GM18870 (cell line): ENCODE measurements at regions not wholly inside any gene's neighbourhood (a gene's known extent, or its start where the extent isn't known, plus 50 kb on each side); places are given as distances from the start of the nearest gene placed in this dataset.
"Not testable (repeated sequence)": the region's sequence is repeated elsewhere in the genome, so short reads cannot be mapped to it uniquely, and the experiment has no call there.

ENCODE experiments used
- ATAC-seq: cut with Tn5 transposase; IDR thresholded peaks from one replicate; pipeline ENCODE4 v1.9.1; 2021; ENCODE audit warnings: moderate library complexity; ENCODE audit not compliant: unreplicated experiment

GRCh38 chr15:66959875-66960274 is 105.5 kb upstream of the SMAD3 start:
- no peak for ATAC-seq

DNA sequence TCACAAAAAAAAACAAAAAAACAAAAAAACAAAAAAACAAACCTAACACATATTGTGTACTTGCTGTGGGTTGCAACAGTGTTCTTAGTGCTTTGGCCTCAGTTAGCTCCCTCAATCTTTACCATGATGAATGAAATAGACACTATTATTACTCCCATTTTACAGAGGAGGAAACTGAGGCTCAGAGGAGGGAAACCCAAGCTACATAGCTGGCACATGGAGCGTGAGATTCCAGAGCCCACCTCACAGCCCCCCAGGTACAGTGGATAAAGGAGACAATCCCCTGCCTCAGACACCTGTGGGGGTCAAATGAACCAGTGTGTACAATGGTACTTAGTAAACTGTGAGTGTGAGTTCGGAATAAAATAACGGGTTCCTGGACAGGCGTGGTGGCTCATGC is 104.9 kb upstream of the SMAD3 start:
- ATAC-seq = no peak

DNA sequence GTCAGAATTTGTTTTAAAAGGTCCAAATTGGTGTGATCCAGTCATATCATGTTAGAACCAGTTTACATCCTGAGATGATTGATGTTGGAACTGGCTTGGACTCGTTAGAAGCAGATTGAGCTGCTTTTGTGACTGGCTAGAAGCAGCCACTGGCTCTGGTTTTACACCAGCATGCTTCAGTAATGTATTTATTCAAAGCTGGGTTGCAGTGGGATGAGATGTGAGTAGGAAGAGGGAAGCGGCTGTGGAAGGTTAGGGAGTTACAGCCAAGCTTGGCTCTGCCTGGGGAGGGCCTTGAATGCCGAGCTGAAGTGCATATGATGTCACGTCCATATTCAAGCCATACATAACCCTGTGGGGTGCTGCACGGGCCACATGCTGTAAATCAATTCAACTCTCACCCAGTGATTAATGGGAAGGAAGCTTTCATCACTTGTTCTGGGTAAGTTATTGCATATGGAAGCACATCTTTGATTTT is 104.0 kb upstream of the SMAD3 start:
- no peak for ATAC-seq

DNA sequence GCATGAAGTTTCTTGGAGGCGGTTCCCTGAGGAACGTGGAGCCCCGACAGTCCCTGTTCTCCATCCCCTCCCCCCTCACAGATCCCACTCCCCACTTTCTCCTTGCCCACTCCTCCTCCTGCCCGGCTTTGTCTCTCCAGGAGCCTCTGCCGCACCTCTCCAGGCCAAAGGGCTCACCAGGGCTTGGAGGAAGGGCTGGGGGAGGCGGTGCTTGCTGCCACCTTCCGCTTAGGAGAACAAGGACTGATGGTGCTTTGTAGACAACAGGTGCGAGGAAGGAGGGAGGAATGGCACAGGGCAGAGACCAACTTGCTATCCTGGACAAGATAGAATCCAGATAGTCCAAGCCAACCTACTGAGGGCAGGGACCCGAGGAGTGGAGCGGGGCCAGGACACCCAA is 103.5 kb upstream of the SMAD3 start:
- no peak for ATAC-seq

DNA sequence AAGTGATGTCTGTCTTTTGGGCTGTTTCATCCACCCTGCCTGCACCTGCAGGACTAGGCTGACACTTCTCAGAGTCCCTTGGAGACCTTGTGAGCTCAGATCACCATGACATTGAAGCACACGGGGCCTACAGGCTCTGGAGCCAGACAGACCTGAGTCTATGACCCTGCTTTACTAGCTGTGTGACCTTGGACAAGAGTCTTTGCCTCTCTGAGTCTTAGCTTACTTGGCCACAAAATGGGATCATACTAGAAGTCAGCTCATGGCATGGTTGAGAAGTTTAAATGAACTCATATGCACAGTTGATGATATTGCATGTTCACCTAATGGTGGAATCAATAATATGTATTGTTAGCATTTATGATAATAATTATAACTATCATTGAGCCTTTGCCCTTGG is 102.9 kb upstream of the SMAD3 start:
- ATAC-seq = no peak

GRCh38 chr15:66963084-66963483 is 102.3 kb upstream of the SMAD3 start:
- ATAC-seq = no peak

GRCh38 chr15:66963710-66964109 is 101.7 kb upstream of the SMAD3 start:
- no peak for ATAC-seq

DNA sequence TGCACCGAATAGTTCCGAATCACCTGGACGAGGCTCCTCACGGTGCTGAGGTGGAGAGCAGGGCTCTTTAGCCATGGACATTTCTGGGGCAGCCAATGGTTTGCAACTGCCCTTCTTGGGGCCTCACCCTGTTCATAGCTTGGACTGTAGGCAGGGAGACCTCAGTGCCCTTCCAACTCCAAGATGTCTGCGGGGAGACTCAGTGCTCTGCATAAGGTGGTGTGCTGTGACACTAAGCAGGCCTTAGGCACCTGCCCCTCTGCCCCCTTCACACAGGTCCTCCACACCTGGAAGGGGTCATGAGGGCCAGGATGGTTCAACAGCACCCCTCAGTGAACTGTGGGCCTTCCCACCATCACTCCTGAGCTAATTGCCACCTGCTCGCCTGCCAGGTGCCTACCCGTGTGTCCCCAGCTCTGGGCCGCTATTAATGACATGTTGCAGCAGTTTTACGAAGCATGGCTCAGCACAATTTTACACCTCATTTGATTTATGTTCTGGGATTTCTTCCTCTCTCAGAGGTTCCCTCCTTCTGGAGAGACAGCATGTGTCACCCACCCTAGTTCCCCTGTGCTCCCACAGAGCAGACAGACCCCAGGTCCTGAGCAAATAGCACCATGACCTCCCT is 101.2 kb upstream of the SMAD3 start:
- ATAC-seq = no peak

DNA sequence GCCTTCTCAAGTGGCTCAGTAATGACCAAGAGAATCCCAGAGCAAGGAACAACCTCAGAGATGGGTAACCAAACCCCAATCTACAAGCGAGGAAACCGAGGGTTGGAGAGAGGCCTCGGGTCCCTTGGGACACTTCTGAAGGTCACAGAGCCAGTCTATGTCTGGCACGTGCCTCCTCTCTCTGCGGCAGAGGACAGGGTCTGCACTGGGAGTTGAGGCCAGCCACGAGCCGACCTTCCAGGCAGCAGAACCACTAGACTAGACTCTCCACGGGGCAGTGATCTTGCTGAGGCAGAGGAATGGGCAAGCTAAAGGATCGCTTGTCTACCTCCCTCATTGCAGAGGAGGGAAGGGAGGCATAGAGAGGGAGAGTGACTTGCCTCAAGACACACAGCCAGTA is 100.6 kb upstream of the SMAD3 start:
- ATAC-seq = no peak

DNA sequence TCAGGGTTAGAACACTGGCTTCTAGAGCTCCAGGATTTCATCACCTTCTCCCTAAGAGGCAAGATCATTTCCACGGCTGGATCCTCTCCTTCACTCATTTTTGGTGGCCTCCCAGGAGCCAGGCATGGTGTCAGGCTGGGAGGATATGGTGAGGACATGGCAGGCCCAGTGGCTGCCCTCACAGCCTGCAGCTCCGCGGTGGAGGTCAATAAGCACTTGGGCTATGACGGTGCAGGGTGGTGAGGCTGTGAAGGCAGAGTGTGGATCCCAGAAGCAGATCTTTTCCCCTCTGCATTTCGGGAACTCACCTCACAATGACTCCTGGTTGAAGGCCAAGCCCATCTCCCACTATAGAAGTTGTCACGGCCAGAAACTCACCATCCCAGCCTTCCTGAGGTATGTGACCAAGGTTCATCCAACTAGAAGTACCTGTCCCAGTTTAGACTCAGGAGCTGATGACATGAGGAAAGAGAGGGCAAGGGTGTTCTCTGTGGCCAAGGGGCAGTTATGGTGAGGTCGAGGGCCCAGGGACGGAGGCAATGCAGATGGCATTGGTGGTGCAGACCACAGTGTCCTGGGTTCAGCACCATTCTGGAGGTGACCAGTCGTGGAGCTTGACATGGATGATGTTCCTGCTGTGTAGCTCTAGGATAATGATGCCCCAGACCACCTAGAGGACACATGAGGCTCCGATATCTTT is 100.1 kb upstream of the SMAD3 start:
- ATAC-seq = no peak

DNA sequence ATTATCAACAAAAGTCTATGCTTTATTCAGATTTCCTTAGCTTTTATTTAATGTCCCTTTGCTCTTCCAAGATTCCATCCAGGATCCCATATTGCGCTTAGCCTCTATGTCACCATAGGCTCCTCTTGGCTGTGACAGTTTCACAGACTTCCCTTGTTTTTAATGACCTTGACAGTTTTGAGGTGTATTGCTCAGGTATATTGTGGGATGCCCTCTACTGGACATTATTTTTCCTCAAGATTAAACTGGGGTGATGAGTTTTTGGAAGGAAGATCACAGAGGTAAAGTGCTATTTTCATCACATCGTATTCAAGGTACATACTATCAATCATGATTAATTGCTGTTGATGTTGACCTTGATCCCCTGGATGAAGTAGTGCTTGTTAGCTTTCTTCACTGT is 99.1 kb upstream of the SMAD3 start:
- ATAC-seq = no peak

DNA sequence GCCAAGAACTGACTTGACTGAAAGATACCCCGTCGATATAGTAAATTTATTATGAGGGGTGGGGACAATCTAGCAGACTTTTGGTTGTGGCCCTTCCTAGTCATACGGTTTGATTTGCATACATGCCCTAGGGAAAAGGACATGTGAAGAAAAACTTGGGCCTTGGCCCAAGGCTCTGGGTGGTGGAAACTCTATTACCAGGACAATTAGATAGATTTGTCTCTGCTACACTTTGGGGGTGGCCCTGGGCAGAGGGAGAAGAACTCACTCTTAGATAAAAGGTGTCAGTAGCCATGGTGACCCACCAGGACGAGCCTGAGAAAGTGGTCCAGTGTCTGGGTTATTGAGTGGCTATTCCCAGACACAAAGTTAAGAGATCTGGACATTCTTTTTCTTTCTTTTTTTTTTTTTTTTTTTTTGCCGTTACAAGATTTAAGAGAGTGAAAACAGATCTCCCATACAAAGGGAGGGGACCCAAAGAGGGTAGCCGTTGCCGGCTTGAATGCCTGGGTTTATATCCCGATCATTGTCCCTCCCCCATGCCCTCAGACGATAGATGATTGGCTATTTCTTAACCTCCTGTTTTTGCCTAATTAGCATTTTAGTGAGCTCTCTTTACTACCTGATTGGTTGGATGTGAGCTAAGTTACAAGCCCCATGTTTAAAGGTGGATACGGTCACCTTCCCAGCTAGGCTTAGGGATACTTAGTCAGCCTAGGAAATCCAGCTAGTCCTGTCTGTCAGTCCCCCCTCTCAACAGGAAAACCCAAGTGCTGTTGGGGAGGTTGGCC is 96.4 kb upstream of the SMAD3 start:
- no peak for ATAC-seq

GRCh38 chr15:66974131-66974530 is 91.3 kb upstream of the SMAD3 start:
- not testable (repeated sequence) for ATAC-seq

DNA sequence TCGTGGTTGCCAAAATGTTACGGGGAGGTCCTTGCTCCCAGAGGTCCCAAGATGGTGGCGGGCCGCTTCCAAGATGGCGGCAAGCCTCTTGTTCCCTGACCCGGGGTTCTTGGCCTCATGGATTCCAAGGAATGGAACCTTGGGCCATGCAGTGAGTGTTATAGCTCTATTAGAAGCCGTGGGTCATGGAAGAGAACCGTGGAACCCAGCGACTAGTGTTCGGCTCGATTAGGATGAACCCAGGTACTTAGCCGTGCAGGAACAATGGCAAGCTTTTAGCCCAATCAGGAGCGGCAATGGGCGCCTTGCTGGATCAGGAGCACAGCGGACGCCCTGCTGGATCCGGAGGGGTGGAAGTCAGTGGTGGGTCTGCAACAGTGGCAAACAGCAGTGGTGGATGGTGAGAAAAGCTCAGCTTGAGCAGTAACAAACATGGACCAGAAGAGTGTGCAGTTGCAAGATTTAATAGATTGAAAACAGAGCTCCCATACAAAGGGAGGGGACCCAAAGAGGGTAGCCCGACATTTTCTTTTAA is 89.2 kb upstream of the SMAD3 start:
- not testable (repeated sequence) for ATAC-seq

DNA sequence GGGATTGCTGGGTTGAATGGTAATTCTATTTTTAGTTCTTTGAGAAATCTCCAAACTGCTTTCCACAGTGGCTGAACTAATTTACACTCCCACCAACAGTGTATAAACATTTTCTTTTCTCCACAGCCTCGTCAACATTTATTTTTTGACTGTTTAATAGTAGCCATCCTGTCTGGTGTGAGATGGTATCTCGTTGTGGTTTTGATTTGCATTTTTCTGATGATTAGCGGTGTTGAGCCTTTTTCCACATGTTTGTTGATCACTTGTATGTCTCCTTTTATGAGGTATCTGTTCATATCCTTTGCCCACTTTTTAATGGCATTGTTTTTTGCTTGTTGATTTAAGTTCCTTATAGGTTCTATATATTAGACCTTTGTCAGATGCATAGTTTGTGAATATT is 85.1 kb upstream of the SMAD3 start:
- not testable (repeated sequence) for ATAC-seq

DNA sequence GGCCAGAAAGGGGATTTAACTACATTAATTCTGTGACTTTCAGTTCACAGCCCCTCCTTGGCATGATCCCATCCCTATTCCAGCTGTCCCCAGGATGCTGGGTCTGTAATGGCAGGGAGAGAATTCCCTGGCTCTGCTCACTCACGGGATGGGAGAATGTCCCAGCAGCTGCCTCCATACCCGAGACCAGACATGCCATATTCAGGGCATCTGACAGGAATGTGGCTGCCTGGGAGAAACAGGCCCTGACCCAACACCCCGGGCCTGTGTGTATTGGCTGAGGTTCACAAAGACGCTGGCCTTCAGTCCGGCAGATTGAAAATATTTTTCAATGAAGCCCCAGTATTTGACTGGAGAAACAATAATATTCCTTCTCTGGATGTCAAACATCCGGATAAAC is 83.6 kb upstream of the SMAD3 start:
- no peak for ATAC-seq

DNA sequence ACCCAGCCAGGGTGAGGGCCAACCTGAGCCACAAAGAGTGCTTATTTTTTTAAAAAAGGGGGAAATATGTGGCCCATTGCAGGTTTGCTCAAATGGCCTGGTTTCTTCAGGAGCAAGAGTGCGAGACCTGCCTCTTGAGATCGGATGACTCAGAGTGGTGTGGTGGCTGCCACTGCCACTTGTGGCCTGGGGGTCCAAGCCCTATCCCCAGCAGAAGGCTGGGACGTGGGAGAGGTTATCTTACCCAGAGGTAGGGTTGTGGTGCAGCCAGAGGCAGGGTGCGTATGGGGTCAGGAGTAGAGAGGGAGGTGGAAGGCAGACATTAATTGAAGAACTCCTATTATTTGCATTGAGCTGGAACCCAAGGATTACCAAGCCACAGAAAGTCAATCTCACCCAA is 83.2 kb upstream of the SMAD3 start:
- no peak for ATAC-seq

GRCh38 chr15:66982816-66983215 is 82.6 kb upstream of the SMAD3 start:
- ATAC-seq = no peak

GRCh38 chr15:66985653-66986052 is 79.7 kb upstream of the SMAD3 start:
- no peak for ATAC-seq

- ATAC-seq = no peak
These were observed 78.5 kb upstream of the SMAD3 start for GRCh38 chr15:66986951-66987350.

DNA sequence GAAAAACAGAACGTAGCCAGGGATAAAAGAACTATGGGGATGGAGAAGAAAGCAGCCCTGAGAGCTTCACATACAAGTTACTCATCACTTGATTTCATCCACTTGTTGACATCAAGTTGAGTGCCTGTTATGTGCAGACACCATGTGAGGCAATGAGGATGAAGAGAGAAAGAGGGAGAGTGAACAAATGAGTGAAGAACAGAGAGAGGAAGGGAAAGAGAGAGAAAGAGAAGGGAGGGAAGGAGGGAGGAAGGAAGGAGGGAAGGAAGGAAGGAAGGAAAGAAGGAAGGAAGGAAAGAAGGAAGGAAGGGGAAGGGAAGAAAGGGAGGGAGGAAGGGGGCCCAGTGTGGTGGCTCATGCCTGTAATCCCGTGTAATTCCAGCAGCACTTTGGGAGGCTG is 72.3 kb upstream of the SMAD3 start:
- ATAC-seq = no peak
